HCT116 (cell line): ENCODE measurements at regions not wholly inside any gene's neighbourhood (a gene's known extent, or its start where the extent isn't known, plus 50 kb on each side); places are given as distances from the start of the nearest gene placed in this dataset.

Experiments used
- ATAC-seq: fragments of 200-7000 bp; cut with Tn5 transposase; 2 replicates; pipeline ENCODE4 v1.9.1; 2020; ENCODE audit warnings: mild to moderate bottlenecking, moderate library complexity
- BruUV-seq: library from RNA; stranded (reverse); fragments of 400-500 nt; replicated peaks from 2 replicates; lab custom pipeline; 2021; lab: Mats Ljungman, UMichigan
- CTCF ChIA-PET: fragments of 300-600 bp; sonication (Branson Sonifier 250); formaldehyde crosslinking; loops from one replicate; lab custom pipeline; 2021; ENCODE audit warnings: antibody characterized with exemption; lab: Charles Lee
- POLR2A ChIA-PET: fragments of 300-600, 350-600 bp; sonication (Branson Sonifier 250); formaldehyde crosslinking; loops from one replicate; lab custom pipeline; 2021; ENCODE audit warnings: antibody characterized with exemption; lab: Charles Lee
- RAD21 ChIA-PET, 2 experiments: fragments of 300-600 bp; sonication (Branson Sonifier 250); formaldehyde crosslinking; loops; one replicate each; lab custom pipeline; 2023; ENCODE audit warnings: low total read pairs in 2 of 2; ENCODE audit not compliant: uncharacterized antibody in 2 of 2, unreplicated experiment in 2 of 2, low non-redundant PET in 1 of 2; lab: Charles Lee
- DNase-seq: peaks from one replicate; pipeline ENCODE4 v3.0.0-alpha.2; 2010; ENCODE audit warnings: low read depth, low spot score
- H2AFZ ChIP-seq: fragments of 200-600 bp; shearing (Covaris generic), sonication (generic); 2 replicates; pipeline ENCODE4 v1.6.1; 2017; ENCODE audit warnings: low read depth, mixed run types, mixed read lengths, antibody characterized with exemption, low read length; ENCODE audit not compliant: poor library complexity, severe bottlenecking
- H3K27ac ChIP-seq: 2 replicates; pipeline ENCODE4 v1.5.1; 2012; ENCODE audit warnings: low read depth, low read length
- H3K27me3 ChIP-seq: fragments of 200-600 bp; sonication (generic); 2 replicates; pipeline ENCODE4 v1.6.1; 2016; ENCODE audit warnings: mixed run types, low read length, mixed read lengths; ENCODE audit not compliant: insufficient read depth
- H3K36me3 ChIP-seq, 2 experiments: fragments of 200-500 bp in 1 of 2; fragments of 200-600 bp in 1 of 2; sonication (Bioruptor generic) in 1 of 2; sonication (generic) in 1 of 2; 2 replicates each; pipeline versions ENCODE4 v1.5.1 to v1.6.1; 2014 to 2016; ENCODE audit warnings: low read length in 2 of 2, inconsistent platforms in 1 of 2, mixed read lengths in 1 of 2, mixed run types in 1 of 2; ENCODE audit not compliant: insufficient read depth in 2 of 2, control insufficient read depth in 1 of 2
- H3K4me1 ChIP-seq, 2 experiments: fragments of 200-600 bp in 1 of 2; sonication (generic) in 1 of 2; 2 replicates each; pipeline versions ENCODE4 v1.5.1 to v1.6.1; 2012 to 2017; ENCODE audit warnings: low read length in 2 of 2, inconsistent platforms in 1 of 2, mild to moderate bottlenecking in 1 of 2, mixed read lengths in 1 of 2, mixed run types in 1 of 2, moderate library complexity in 1 of 2; ENCODE audit not compliant: insufficient read depth in 2 of 2, control insufficient read depth in 1 of 2
- H3K4me2 ChIP-seq: fragments of 200-600 bp; sonication (generic); 2 replicates; pipeline ENCODE4 v1.6.1; 2017; ENCODE audit warnings: mixed run types, low read length, mixed read lengths
- H3K4me3 ChIP-seq, 2 experiments: fragments of 200-600 bp in 1 of 2; sonication (generic) in 1 of 2; replicated peaks in 1 of 2; 2 replicates each; pipeline ENCODE4 v1.5.1; 2011 to 2016; ENCODE audit warnings: low read length in 2 of 2, control low read depth in 1 of 2, low read depth in 1 of 2, mild to moderate bottlenecking in 1 of 2, mixed read lengths in 1 of 2, mixed run types in 1 of 2
- H3K79me2 ChIP-seq: fragments of 200-600 bp; sonication (generic); 2 replicates; pipeline ENCODE4 v1.6.1; 2017; ENCODE audit warnings: mild to moderate bottlenecking, mixed run types, low read length, moderate library complexity, mixed read lengths; ENCODE audit not compliant: insufficient read depth
- H3K9ac ChIP-seq: fragments of 200-600 bp; sonication (generic); 2 replicates; pipeline ENCODE4 v1.6.1; 2016; ENCODE audit warnings: low read length, mixed read lengths
- H3K9me2 ChIP-seq: fragments of 200-600 bp; sonication (generic), shearing (Covaris generic); 2 replicates; pipeline ENCODE4 v1.6.1; 2017; ENCODE audit warnings: mixed run types, mild to moderate bottlenecking, moderate library complexity; ENCODE audit not compliant: insufficient read depth
- H3K9me3 ChIP-seq, 2 experiments: fragments of 200-500 bp in 1 of 2; fragments of 200-600 bp in 1 of 2; sonication (Bioruptor generic) in 1 of 2; sonication (generic) in 1 of 2; 2 replicates each; pipeline ENCODE4 v1.6.1; 2014 to 2017; ENCODE audit warnings: low read length in 2 of 2, mixed read lengths in 2 of 2, inconsistent platforms in 1 of 2, low read depth in 1 of 2, mild to moderate bottlenecking in 1 of 2, mixed run types in 1 of 2, moderate library complexity in 1 of 2; ENCODE audit not compliant: control insufficient read depth in 1 of 2, insufficient read depth in 1 of 2
- H4K20me1 ChIP-seq: fragments of 200-600 bp; sonication (generic), shearing (Covaris generic); 2 replicates; pipeline ENCODE4 v1.6.1; 2017; ENCODE audit warnings: mixed run types, mild to moderate bottlenecking, moderate library complexity; ENCODE audit not compliant: insufficient read depth
- CEBPB ChIP-seq: IDR thresholded peaks from 2 replicates; pipeline ENCODE4 v1.6.1; 2012; ENCODE audit warnings: low read depth
- EGR1 ChIP-seq: IDR thresholded peaks from 2 replicates; pipeline ENCODE4 v1.6.1; 2012; ENCODE audit warnings: low read depth
- EZH2phosphoT487 ChIP-seq: fragments of 200-600 bp; IDR thresholded peaks from 2 replicates; pipeline ENCODE4 v1.6.1; 2018; ENCODE audit warnings: antibody characterized with exemption, borderline replicate concordance
- FOSL1 ChIP-seq: IDR thresholded peaks from 2 replicates; pipeline ENCODE4 v1.6.1; 2012; ENCODE audit warnings: low read depth
- JUND ChIP-seq: IDR thresholded peaks from 2 replicates; pipeline ENCODE4 v1.6.1; 2012
- SIN3A ChIP-seq: IDR thresholded peaks from 2 replicates; pipeline ENCODE4 v1.6.1; 2012; ENCODE audit warnings: low read depth
- TCF7L2 ChIP-seq: IDR thresholded peaks from 2 replicates; pipeline ENCODE4 v1.7.0; 2011; ENCODE audit warnings: borderline replicate concordance, inconsistent platforms; ENCODE audit not compliant: insufficient read depth, insufficient read length; ENCODE audit errors: extremely low read depth
- YY1 ChIP-seq: IDR thresholded peaks from 2 replicates; pipeline ENCODE4 v1.6.1; 2011; ENCODE audit warnings: low read length, low read depth, moderate library complexity, mild to moderate bottlenecking; ENCODE audit not compliant: insufficient replicate concordance; ENCODE audit errors: extremely low read depth
- ZFX ChIP-seq: fragments of 450-650 bp; IDR thresholded peaks from 2 replicates; pipeline ENCODE4 v1.6.1; 2017
- ZNF274 ChIP-seq: fragments of 200-500 bp; sonication (Bioruptor generic); IDR thresholded peaks from 2 replicates; pipeline ENCODE4 v1.6.1; 2014; ENCODE audit warnings: mild to moderate bottlenecking, low read depth, low read length, inconsistent platforms
- intact Hi-C: fragments of 100-400 bp; cut with micrococcal nuclease; formaldehyde crosslinking; loops from 2 replicates; pipeline ENCODE4 v1.10.0; 2022
- TF ChIP-seq, protein P1 (sequence below): IDR thresholded peaks from 2 replicates; pipeline ENCODE4 v1.6.1; 2011; ENCODE audit warnings: mild to moderate bottlenecking, low read length, moderate library complexity; ENCODE audit not compliant: insufficient replicate concordance; ENCODE audit errors: extremely low read depth
- TF ChIP-seq, protein P2 (sequence below): IDR thresholded peaks from 2 replicates; pipeline ENCODE4 v1.6.1; 2012
- TF ChIP-seq, protein P3 (sequence below): IDR thresholded peaks from 2 replicates; pipeline ENCODE4 v1.6.1; 2012
- TF ChIP-seq, protein P4 (sequence below), 3 experiments: fragments of 200-600 bp in 1 of 3; sonication (generic) in 1 of 3; IDR thresholded peaks in 2 of 3; conservative IDR thresholded peaks in 1 of 3; 2 replicates each; pipeline ENCODE4 v1.5.1; 2012 to 2017; ENCODE audit warnings: low read depth in 2 of 3, low read length in 2 of 3, antibody characterized with exemption in 1 of 3, borderline replicate concordance in 1 of 3, control low read depth in 1 of 3, mild to moderate bottlenecking in 1 of 3, mixed read lengths in 1 of 3, mixed run types in 1 of 3, moderate library complexity in 1 of 3; ENCODE audit not compliant: insufficient read depth in 1 of 3

DNA sequence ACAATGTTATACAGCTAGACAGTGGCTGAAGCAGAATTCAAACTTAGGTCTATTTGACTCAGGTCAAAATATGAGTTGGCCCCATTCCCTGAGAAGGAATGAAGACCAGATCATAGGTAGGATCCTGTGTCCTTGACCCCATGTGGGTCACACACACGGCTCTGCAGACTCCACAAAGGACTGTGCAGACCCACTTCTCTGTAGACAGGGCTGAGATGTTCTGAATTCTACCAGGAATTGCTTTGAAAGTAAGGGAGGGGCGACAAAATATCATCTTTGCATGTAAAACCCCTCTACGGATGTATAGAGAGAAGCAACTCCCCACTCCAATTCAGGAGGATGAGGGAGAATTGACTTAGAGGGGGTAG, 62.3 kb upstream of the CTIF start:
- Histone ChIP-seq H2AFZ (no peak overlapping the region), H4K20me1 (no peaks in the 10 kb centered on the region), H3K4me3 (no peak overlapping the region), H3K79me2 (no peaks in the 10 kb centered on the region), H3K27ac (no peak overlapping the region), H3K9ac (no peak overlapping the region), H3K27me3 (no peaks in the 10 kb centered on the region), H3K4me2 (no peak overlapping the region), H3K36me3 (no peaks in the 10 kb centered on the region), H3K9me2 (no peaks in the 10 kb centered on the region), H3K4me1 (no peaks in the 10 kb centered on the region), H3K9me3 (peaks cover 0 to 4% of the 10 kb centered on the region in 2 experiments; a peak in 3 of 4 replicates)
- no peak for ATAC-seq
- CTCF ChIA-PET, result interaction anchor here (1.1 to 2.1 kb wide), 6 partner anchors 19 to 762 kb away, joined by 4 to 28 read pairs (median 8); no protein-coding TSS in a partner anchor
- POLR2A ChIA-PET, result no interaction called here
- intact Hi-C loops, result loop anchor here (1.0 to 10.0 kb wide), 3 partner anchors 129 to 188 kb away; no protein-coding TSS in a partner anchor
- RAD21 ChIA-PET, result no interaction called here
- no peak for TF ChIP-seq ZFX
- no peak for TF ChIP-seq SIN3A
- no peak for TF ChIP-seq TCF7L2
- TF ChIP-seq EGR1, result no peak
- TF ChIP-seq FOSL1, result no peak
- TF ChIP-seq YY1, result no peak
- no peak for TF ChIP-seq JUND
- TF ChIP-seq, protein P1, sequence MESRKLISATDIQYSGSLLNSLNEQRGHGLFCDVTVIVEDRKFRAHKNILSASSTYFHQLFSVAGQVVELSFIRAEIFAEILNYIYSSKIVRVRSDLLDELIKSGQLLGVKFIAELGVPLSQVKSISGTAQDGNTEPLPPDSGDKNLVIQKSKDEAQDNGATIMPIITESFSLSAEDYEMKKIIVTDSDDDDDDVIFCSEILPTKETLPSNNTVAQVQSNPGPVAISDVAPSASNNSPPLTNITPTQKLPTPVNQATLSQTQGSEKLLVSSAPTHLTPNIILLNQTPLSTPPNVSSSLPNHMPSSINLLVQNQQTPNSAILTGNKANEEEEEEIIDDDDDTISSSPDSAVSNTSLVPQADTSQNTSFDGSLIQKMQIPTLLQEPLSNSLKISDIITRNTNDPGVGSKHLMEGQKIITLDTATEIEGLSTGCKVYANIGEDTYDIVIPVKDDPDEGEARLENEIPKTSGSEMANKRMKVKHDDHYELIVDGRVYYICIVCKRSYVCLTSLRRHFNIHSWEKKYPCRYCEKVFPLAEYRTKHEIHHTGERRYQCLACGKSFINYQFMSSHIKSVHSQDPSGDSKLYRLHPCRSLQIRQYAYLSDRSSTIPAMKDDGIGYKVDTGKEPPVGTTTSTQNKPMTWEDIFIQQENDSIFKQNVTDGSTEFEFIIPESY, result no peak
- TF ChIP-seq, protein P2, sequence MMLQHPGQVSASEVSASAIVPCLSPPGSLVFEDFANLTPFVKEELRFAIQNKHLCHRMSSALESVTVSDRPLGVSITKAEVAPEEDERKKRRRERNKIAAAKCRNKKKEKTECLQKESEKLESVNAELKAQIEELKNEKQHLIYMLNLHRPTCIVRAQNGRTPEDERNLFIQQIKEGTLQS, result no peak
- no peak for TF ChIP-seq ZNF274
- TF ChIP-seq, protein P3, sequence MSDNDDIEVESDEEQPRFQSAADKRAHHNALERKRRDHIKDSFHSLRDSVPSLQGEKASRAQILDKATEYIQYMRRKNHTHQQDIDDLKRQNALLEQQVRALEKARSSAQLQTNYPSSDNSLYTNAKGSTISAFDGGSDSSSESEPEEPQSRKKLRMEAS, result no peak
- no peak for TF ChIP-seq CEBPB
- no peak for TF ChIP-seq EZH2phosphoT487
- TF ChIP-seq, protein P4, sequence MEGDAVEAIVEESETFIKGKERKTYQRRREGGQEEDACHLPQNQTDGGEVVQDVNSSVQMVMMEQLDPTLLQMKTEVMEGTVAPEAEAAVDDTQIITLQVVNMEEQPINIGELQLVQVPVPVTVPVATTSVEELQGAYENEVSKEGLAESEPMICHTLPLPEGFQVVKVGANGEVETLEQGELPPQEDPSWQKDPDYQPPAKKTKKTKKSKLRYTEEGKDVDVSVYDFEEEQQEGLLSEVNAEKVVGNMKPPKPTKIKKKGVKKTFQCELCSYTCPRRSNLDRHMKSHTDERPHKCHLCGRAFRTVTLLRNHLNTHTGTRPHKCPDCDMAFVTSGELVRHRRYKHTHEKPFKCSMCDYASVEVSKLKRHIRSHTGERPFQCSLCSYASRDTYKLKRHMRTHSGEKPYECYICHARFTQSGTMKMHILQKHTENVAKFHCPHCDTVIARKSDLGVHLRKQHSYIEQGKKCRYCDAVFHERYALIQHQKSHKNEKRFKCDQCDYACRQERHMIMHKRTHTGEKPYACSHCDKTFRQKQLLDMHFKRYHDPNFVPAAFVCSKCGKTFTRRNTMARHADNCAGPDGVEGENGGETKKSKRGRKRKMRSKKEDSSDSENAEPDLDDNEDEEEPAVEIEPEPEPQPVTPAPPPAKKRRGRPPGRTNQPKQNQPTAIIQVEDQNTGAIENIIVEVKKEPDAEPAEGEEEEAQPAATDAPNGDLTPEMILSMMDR (IDR thresholded peaks at IDR 0.05 in 2 of 3, conservative IDR thresholded peaks at IDR 0.05 in 1 of 3; ENCODE audit: borderline replicate concordance in 1 of 3, insufficient read depth in 1 of 3, low read depth in 2 of 3, low read length in 2 of 3), result no peak
- BruUV-seq, result no TSS peak
- DNase-seq, result no peak
